ENCODE measurements at regions not wholly inside any gene's neighbourhood (a gene's known extent, or its start where the extent isn't known, plus 50 kb on each side); places are given as distances from the start of the nearest gene placed in this dataset.
"Not testable (repeated sequence)": the region's sequence is repeated elsewhere in the genome, so short reads cannot be mapped to it uniquely, and the experiment has no call there.

- H3K4me1 ChIP-seq: no peaks in the 10 kb centered on the region
- no peak overlapping the region for H3K4me2 ChIP-seq
- no peak overlapping the region for H3K9ac ChIP-seq
- no peak for TF ChIP-seq Cebpa-rat (IDR thresholded peaks at IDR 0.05)
- no peaks in the 10 kb centered on the region for H3K36me3 ChIP-seq
- H3K4me3 ChIP-seq: no peak overlapping the region
- no peaks in the 10 kb centered on the region for H3K27me3 ChIP-seq
- no peak overlapping the region for H3K27ac ChIP-seq
- no peaks in the 10 kb centered on the region for H3K9me3 ChIP-seq
- H4K20me1 ChIP-seq: no peaks in the 10 kb centered on the region
Measured at GRCh38 chr5:166267907-166268306, 2023.5 kb upstream of the WWC1 start.

GRCh38 chr5:166270712-166271111 lies 2020.7 kb upstream of the WWC1 start:
- H3K9me3 ChIP-seq: no peaks in the 10 kb centered on the region
- TF ChIP-seq Cebpa-rat (IDR thresholded peaks at IDR 0.05): no peak
- H3K36me3 ChIP-seq: no peaks in the 10 kb centered on the region
- no peak overlapping the region for H3K9ac ChIP-seq
- H3K4me2 ChIP-seq: no peak overlapping the region
- no peaks in the 10 kb centered on the region for H4K20me1 ChIP-seq
- no peaks in the 10 kb centered on the region for H3K27me3 ChIP-seq
- no peak overlapping the region for H3K4me3 ChIP-seq
- H3K27ac ChIP-seq: no peak overlapping the region
- H3K4me1 ChIP-seq: no peaks in the 10 kb centered on the region

GRCh38 chr5:166276006-166276405 lies 2015.4 kb upstream of the WWC1 start:
- H3K27ac ChIP-seq: no peak overlapping the region
- H3K4me3 ChIP-seq: no peak overlapping the region
- no peak for TF ChIP-seq Cebpa-rat (IDR thresholded peaks at IDR 0.05)
- no peaks in the 10 kb centered on the region for H3K9me3 ChIP-seq
- H3K4me1 ChIP-seq: no peaks in the 10 kb centered on the region
- H3K36me3 ChIP-seq: no peaks in the 10 kb centered on the region
- no peaks in the 10 kb centered on the region for H3K27me3 ChIP-seq
- no peak overlapping the region for H3K9ac ChIP-seq
- H3K4me2 ChIP-seq: no peak overlapping the region
- no peaks in the 10 kb centered on the region for H4K20me1 ChIP-seq

GRCh38 chr5:166279828-166280227 lies 2011.6 kb upstream of the WWC1 start:
- H3K4me2 ChIP-seq: no peak overlapping the region
- no peaks in the 10 kb centered on the region for H3K4me1 ChIP-seq
- H3K9me3 ChIP-seq: no peaks in the 10 kb centered on the region
- TF ChIP-seq Cebpa-rat (IDR thresholded peaks at IDR 0.05): no peak
- H3K27ac ChIP-seq: no peak overlapping the region
- no peaks in the 10 kb centered on the region for H3K36me3 ChIP-seq
- H3K27me3 ChIP-seq: no peaks in the 10 kb centered on the region
- H4K20me1 ChIP-seq: no peaks in the 10 kb centered on the region
- H3K4me3 ChIP-seq: no peak overlapping the region
- no peak overlapping the region for H3K9ac ChIP-seq

GRCh38 chr5:166281433-166281832 lies 2010.0 kb upstream of the WWC1 start:
- H3K9ac ChIP-seq: no peak overlapping the region
- H4K20me1 ChIP-seq: no peaks in the 10 kb centered on the region
- H3K9me3 ChIP-seq: no peaks in the 10 kb centered on the region
- no peaks in the 10 kb centered on the region for H3K27me3 ChIP-seq
- H3K4me3 ChIP-seq: no peak overlapping the region
- no peaks in the 10 kb centered on the region for H3K4me1 ChIP-seq
- no peak for TF ChIP-seq Cebpa-rat (IDR thresholded peaks at IDR 0.05)
- no peak overlapping the region for H3K4me2 ChIP-seq
- H3K27ac ChIP-seq: no peak overlapping the region
- H3K36me3 ChIP-seq: no peaks in the 10 kb centered on the region

GRCh38 chr5:166282939-166283338 lies 2008.5 kb upstream of the WWC1 start:
- Histone ChIP-seq H3K27ac (no peak overlapping the region), H3K27me3 (no peaks in the 10 kb centered on the region), H3K9me3 (no peaks in the 10 kb centered on the region), H3K4me2 (no peak overlapping the region), H3K9ac (no peak overlapping the region), H3K4me3 (no peak overlapping the region), H4K20me1 (no peaks in the 10 kb centered on the region), H3K4me1 (no peaks in the 10 kb centered on the region), H3K36me3 (no peaks in the 10 kb centered on the region)
- no peak for TF ChIP-seq Cebpa-rat (IDR thresholded peaks at IDR 0.05)

- Histone ChIP-seq H3K9me3 (no peaks in the 10 kb centered on the region), H3K36me3 (no peaks in the 10 kb centered on the region), H3K27me3 (no peaks in the 10 kb centered on the region), H3K4me3 (no peak overlapping the region), H3K27ac (no peak overlapping the region), H4K20me1 (no peaks in the 10 kb centered on the region), H3K9ac (no peak overlapping the region), H3K4me1 (no peaks in the 10 kb centered on the region), H3K4me2 (no peak overlapping the region)
- no peak for TF ChIP-seq Cebpa-rat (IDR thresholded peaks at IDR 0.05)
Measured at GRCh38 chr5:166285361-166285760, 2006.1 kb upstream of the WWC1 start.

GRCh38 chr5:166286832-166287231 lies 2004.6 kb upstream of the WWC1 start:
- H3K9ac ChIP-seq: no peak overlapping the region
- no peak for TF ChIP-seq Cebpa-rat (IDR thresholded peaks at IDR 0.05)

GRCh38 chr5:166287866-166288265 lies 2003.6 kb upstream of the WWC1 start:
- Histone ChIP-seq H3K4me2 (no peak overlapping the region), H3K9ac (no peak overlapping the region), H4K20me1 (no peaks in the 10 kb centered on the region), H3K4me3 (no peak overlapping the region), H3K36me3 (no peaks in the 10 kb centered on the region), H3K9me3 (no peaks in the 10 kb centered on the region), H3K27ac (no peak overlapping the region), H3K4me1 (no peaks in the 10 kb centered on the region), H3K27me3 (no peaks in the 10 kb centered on the region)
- TF ChIP-seq Cebpa-rat (IDR thresholded peaks at IDR 0.05): no peak

More at GRCh38 chr5:166286832-166287231, 2004.6 kb upstream of the WWC1 start:
- Histone ChIP-seq H3K27ac (no peak overlapping the region), H3K4me2 (no peak overlapping the region), H3K4me1 (no peaks in the 10 kb centered on the region), H3K4me3 (no peak overlapping the region), H3K36me3 (no peaks in the 10 kb centered on the region), H4K20me1 (no peaks in the 10 kb centered on the region), H3K27me3 (no peaks in the 10 kb centered on the region), H3K9me3 (no peaks in the 10 kb centered on the region)

GRCh38 chr5:166291800-166292199 lies 1999.6 kb upstream of the WWC1 start:
- not testable (repeated sequence) for H4K20me1 ChIP-seq, H3K4me1 ChIP-seq, H3K9ac ChIP-seq, H3K27me3 ChIP-seq, H3K27ac ChIP-seq, H3K4me2 ChIP-seq, H3K4me3 ChIP-seq, H3K36me3 ChIP-seq, H3K9me3 ChIP-seq

- Histone ChIP-seq H4K20me1 (no peaks in the 10 kb centered on the region), H3K9me3 (no peaks in the 10 kb centered on the region), H3K27ac (no peak overlapping the region), H3K4me2 (no peak overlapping the region), H3K9ac (no peak overlapping the region), H3K27me3 (no peaks in the 10 kb centered on the region), H3K4me3 (no peak overlapping the region), H3K36me3 (no peaks in the 10 kb centered on the region), H3K4me1 (no peaks in the 10 kb centered on the region)
- no peak for TF ChIP-seq Cebpa-rat (IDR thresholded peaks at IDR 0.05)
Measured at GRCh38 chr5:166293892-166294291, 1997.6 kb upstream of the WWC1 start.
